HG02759 (cell line): ENCODE measurements at regions not wholly inside any gene's neighbourhood (a gene's known extent, or its start where the extent isn't known, plus 50 kb on each side); places are given as distances from the start of the nearest gene placed in this dataset.
"Not testable (repeated sequence)": the region's sequence is repeated elsewhere in the genome, so short reads cannot be mapped to it uniquely, and the experiment has no call there.

Experiments
- ATAC-seq: cut with Tn5 transposase; IDR thresholded peaks from one replicate; pipeline ENCODE4 v1.9.1; 2021; ENCODE audit warnings: mild to moderate bottlenecking, moderate library complexity; ENCODE audit not compliant: unreplicated experiment

DNA sequence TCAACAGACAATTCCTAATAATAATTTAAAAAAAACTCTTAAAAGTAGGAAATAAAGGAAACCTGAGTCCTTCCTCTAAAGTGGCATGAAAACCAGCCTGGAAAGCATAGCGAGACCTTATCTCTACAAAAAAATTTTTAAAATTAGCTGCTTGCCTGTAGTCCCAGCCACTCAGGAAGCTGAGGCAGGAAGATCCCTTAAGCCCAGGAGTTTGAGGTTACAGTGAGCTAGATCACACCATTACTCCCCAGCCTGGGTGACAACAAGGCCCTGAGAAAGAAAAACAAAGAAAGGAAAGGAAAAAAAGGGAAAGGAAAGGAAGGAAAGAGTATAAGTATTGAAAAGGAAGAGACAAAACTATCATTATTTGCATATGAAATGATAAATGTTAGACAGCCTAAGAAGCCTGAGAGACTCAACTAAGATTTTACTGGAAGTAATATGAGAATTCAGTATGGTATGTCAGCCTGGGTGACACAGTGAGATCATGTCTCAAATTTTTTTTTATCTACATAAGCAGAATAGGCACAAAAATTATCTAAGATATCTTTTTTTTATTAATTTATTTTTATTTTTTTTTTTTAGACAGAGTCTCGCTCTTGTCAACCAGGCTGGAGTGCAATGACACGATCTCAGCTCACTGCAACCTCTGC, 113.0 kb downstream of the GOSR1 start:
- ATAC-seq = no peak

DNA sequence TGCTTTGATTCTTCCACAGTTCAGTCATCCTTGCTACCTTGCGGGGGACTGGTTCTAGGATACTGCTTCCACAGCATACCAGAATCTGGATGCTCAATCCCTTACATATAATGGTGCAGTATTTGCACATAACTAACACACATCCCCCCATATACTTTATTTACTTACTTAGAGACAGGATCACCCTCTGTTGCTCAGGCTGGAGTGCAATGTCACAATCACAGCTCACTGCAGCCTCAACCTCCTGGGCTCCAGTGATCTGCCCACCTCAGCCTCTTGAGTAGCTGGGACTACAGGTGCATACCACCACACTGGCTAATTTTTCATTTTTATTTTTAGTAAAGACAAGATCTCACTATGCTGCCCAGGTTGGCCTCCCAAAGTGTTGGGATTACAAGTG, 112.2 kb downstream of the GOSR1 start:
- no peak for ATAC-seq

DNA sequence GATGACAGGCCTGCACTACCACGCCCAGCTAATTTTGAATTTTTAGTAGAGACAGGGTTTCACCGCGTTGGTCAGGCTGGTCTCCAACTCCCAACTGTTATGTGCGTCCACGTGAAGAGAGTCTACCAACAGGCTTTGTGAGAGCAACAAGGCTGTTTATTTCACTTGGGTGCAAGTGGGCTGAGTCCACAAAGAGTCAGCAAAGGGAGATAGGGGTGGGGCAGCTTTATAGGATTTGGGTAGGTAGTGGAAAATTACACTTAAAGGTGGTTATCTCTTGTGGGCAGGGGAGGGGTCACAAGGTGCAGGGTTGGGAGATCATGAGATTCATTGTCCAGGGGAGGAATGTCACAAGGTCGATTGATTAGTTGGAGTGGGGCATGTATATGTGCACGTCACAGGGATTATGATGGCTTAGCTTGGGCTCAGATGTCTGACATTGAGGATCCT, 111.6 kb downstream of the GOSR1 start:
- no peak for ATAC-seq

DNA sequence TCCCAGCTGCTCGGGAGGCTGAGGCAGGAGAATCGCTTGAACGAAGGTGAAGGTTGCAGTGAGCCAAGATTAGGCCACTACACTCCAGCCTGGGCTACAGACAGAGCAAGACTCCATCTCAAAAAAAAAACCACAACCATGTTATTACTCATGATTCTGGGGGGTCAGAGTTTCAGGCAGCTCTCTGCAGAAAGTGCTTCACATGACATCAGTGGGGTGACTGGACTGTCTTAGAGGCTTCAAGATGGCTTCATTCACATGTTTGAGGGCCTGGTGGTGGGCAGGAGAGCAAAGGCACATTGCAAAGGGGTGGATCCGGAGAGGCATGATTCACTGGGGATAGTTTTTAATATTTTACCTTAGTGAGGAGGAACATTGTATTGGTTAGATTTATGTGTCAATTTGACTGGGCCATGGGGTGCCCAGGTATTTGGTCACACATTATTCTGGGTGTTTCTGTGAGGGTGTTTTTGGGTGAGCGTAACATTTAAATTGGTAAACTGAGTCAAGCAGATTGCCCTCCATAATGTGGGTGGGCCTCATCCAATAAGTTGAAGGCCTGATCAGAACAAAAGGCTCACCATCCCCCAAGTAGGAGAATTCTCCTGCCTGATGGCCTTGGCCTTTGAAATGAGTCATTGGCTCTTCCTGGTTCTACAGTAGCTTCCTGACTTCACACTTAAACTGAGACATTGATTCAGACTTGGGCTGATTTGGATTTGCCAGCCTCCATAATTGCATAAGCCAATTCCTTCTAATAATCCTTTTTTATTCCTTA, 109.8 kb downstream of the GOSR1 start:
- no peak for ATAC-seq

DNA sequence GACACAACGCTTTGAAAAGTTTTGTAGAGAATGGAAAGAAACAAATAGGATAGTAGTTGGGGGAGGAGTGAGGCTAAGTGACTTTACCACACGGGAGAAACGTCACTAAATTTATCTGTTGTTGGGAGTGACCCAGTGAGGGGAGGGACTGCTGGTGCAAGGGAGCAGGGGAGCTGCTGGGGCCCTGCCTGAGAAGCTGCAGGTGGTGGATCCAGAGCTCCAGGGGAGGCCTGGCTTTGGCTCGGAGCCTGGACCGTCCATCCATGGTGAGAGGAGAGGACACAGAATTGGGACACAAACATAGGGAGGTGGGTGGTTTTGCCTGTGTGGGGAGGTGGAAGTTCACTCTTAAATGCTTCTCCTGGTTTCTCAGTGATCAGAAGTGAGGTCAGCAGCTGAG, 107.6 kb downstream of the GOSR1 start:
- no peak for ATAC-seq

DNA sequence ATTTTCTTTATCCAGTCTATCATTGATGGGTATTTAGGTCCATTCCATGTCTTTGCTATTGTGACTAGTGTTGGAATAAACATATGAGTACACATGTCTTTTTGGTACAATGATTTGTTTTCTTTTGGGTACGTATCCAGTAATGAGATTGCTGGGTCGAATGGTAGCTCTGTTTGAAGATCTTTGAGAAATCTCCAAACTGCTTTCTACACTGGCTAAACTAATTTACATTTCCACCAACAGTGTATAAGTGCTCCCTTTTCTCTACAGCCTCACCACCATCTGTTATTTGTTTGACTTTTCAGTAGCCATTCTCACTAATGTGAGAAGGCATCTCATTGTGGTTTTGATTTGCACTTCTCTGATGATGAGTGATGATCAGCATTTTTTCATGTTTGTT, 103.7 kb downstream of the GOSR1 start:
- no peak for ATAC-seq

DNA sequence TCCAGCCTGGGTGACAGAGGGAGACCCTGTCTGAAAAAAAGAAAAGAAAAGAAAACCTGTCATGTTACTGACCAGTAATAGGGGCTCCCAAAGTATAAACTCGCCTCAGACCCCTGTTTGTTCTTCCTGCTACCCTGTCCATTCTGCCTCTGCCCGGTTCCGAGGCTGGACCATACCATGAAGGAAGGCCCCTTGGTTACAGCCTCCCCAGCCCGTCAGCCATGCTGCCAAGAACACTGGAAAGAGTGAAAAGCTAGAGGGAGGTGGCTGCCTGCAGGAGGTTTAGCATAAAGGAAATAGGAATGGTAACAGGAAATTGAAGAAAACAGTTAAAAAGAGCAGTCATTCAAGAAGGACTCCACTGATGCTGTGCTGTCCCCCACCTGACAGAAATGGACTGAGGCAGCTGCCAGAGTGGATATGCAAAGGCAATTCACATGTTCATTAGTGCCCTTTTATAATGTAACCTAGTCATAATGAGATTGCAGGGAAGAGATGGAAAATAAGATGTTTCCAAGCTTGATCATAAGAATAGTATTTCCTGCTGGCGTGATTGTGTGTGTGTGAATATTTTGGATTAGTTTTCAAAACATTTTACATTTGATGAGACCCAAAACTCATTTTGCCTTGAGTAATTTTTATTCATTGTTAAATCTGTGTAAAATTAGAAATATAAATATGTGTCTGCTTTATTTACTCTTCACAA, 102.6 kb downstream of the GOSR1 start:
- ATAC-seq = no peak

DNA sequence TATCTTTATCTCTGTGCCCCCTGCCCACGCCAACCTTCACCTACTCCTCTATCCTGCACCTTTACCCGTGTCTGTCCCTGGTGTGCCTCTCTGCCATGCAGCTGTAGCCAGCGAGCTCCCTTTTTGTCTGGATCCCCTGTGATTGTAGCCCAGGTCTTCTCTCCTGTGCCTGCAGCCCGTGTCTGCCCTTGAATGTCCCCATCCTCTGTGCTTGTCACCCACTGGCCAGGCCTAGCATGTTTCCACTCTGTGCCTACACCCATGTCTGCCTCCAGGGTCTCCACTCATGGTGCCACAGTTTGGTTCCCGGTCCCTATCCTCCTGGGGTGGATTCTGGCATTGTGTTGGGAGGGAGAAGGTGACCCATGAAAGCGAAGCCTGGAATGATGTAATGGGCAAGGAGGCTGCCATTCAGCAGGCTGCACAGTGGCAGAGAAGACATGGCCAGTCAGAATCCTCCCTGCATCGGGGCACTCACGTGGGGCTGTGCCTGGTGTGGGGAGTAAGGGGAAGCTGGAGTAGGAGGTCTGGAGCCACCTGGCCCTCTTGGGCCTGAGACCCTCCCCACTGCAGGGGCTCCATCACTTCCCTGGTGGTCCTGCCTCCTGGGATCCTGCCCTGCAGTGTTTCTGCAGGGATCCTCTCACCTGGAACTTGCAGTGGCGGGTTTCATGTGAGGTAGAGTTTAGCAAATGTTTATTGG, 101.0 kb downstream of the GOSR1 start:
- not testable (repeated sequence) for ATAC-seq
